Testis (tissue), 2 donors: ENCODE measurements at regions not wholly inside any gene's neighbourhood (a gene's known extent, or its start where the extent isn't known, plus 50 kb on each side); places are given as distances from the start of the nearest gene placed in this dataset.

ENCODE experiments used
- CTCF ChIP-seq, 3 experiments: fragments of 450-650 bp in 2 of 3; fragments of 200-600 bp in 1 of 3; sonication (generic) in 1 of 3; IDR thresholded peaks; one replicate each; pipeline ENCODE4 v1.5.1; 2016 to 2019; ENCODE audit warnings: antibody characterized with exemption in 3 of 3, mild to moderate bottlenecking in 2 of 3, moderate library complexity in 1 of 3
- POLR2A ChIP-seq: fragments of 450-650 bp; IDR thresholded peaks from one replicate; pipeline ENCODE4 v1.6.1; 2017; ENCODE audit warnings: antibody characterized with exemption, mild to moderate bottlenecking, moderate library complexity

GRCh38 chr5:52523701-52524100 lies 264.0 kb upstream of the ITGA1 start:
- TF ChIP-seq CTCF (IDR thresholded peaks at IDR 0.05) (no peak), POLR2A (no peak)
